Astrocyte (in vitro differentiated cells and primary cell): ENCODE measurements at regions not wholly inside any gene's neighbourhood (a gene's known extent, or its start where the extent isn't known, plus 50 kb on each side); places are given as distances from the start of the nearest gene placed in this dataset.

Source experiments
- DNase-seq: peaks from one replicate; pipeline ENCODE4 v3.0.0-alpha.2; 2010; ENCODE audit warnings: low read depth
- FAIRE-seq: peaks from 2 replicates; lab custom pipeline; 2011; peaks lifted over from hg19 to GRCh38; lab: Jason Lieb, UNC
- H2AFZ ChIP-seq: 2 replicates; pipeline ENCODE4 v1.6.0; 2012; ENCODE audit warnings: low read depth, low read length, inconsistent platforms
- H3K27ac ChIP-seq: 2 replicates; pipeline ENCODE4 v1.5.1; 2011; ENCODE audit warnings: low read depth, low read length, inconsistent platforms
- H3K27me3 ChIP-seq: 2 replicates; pipeline ENCODE4 v1.6.0; 2011; ENCODE audit warnings: low read length, inconsistent platforms; ENCODE audit not compliant: insufficient read depth
- H3K36me3 ChIP-seq: 2 replicates; pipeline ENCODE4 v1.5.1; 2011; ENCODE audit warnings: low read length, inconsistent platforms; ENCODE audit not compliant: insufficient read depth
- H3K4me1 ChIP-seq: 2 replicates; pipeline ENCODE4 v1.5.1; 2011; ENCODE audit warnings: low read length, inconsistent platforms; ENCODE audit not compliant: insufficient read depth
- H3K4me2 ChIP-seq: 2 replicates; pipeline ENCODE4 v1.6.0; 2012; ENCODE audit warnings: low read length, inconsistent platforms
- H3K4me3 ChIP-seq: 2 replicates; pipeline ENCODE4 v1.5.1; 2011; ENCODE audit warnings: low read depth, mild to moderate bottlenecking, low read length, inconsistent platforms; ENCODE audit not compliant: insufficient read depth
- H3K79me2 ChIP-seq: 2 replicates; pipeline ENCODE4 v1.6.0; 2012; ENCODE audit warnings: mild to moderate bottlenecking, low read length, inconsistent platforms; ENCODE audit not compliant: insufficient read depth
- H3K9ac ChIP-seq: 2 replicates; pipeline ENCODE4 v1.6.0; 2012; ENCODE audit warnings: mild to moderate bottlenecking, low read length, inconsistent platforms
- H3K9me3 ChIP-seq: 2 replicates; pipeline ENCODE4 v1.5.1; 2012; ENCODE audit warnings: low read depth, mild to moderate bottlenecking, low read length, inconsistent platforms; ENCODE audit not compliant: insufficient read depth
- H4K20me1 ChIP-seq: 2 replicates; pipeline ENCODE4 v1.6.0; 2012; ENCODE audit warnings: low read length, inconsistent platforms; ENCODE audit not compliant: insufficient read depth
- H3K27ac Mint-ChIP-seq: one replicate; pipeline ENCODE4 v1.8.0; 2021; ENCODE audit warnings: mild to moderate bottlenecking, mixed read lengths; ENCODE audit not compliant: unreplicated experiment
- H3K27me3 Mint-ChIP-seq: one replicate; pipeline ENCODE4 v1.8.0; 2021; ENCODE audit warnings: low read depth, mixed read lengths; ENCODE audit not compliant: unreplicated experiment
- H3K36me3 Mint-ChIP-seq: one replicate; pipeline ENCODE4 v1.8.0; 2021; ENCODE audit warnings: low read depth, mixed read lengths; ENCODE audit not compliant: unreplicated experiment
- H3K4me1 Mint-ChIP-seq: one replicate; pipeline ENCODE4 v1.8.0; 2021; ENCODE audit warnings: low read depth, mixed read lengths; ENCODE audit not compliant: unreplicated experiment
- H3K4me3 Mint-ChIP-seq: one replicate; pipeline ENCODE4 v1.8.0; 2021; ENCODE audit warnings: mild to moderate bottlenecking, moderate library complexity, mixed read lengths; ENCODE audit not compliant: unreplicated experiment
- H3K9me3 Mint-ChIP-seq: one replicate; pipeline ENCODE4 v1.8.0; 2021; ENCODE audit warnings: mild to moderate bottlenecking, mixed read lengths; ENCODE audit not compliant: unreplicated experiment
- CTCF ChIP-seq: IDR thresholded peaks from 2 replicates; pipeline ENCODE4 v1.5.1; 2011; ENCODE audit warnings: low read depth, mild to moderate bottlenecking, inconsistent platforms, low read length, moderate library complexity; ENCODE audit not compliant: insufficient read depth
- EZH2 ChIP-seq: IDR thresholded peaks from 2 replicates; pipeline ENCODE4 v1.6.1; 2012; ENCODE audit warnings: mild to moderate bottlenecking, low read length, inconsistent platforms; ENCODE audit not compliant: insufficient read depth

GRCh38 chr18:14924226-14924625 is 176.3 kb downstream of the ANKRD30B start:
- TF ChIP-seq CTCF = no peak
- H3K4me3 ChIP-seq = no peak overlapping the region
- H3K79me2 ChIP-seq = no peaks in the 10 kb centered on the region
- H4K20me1 ChIP-seq = no peaks in the 10 kb centered on the region
- no peaks in the 10 kb centered on the region for H3K36me3 ChIP-seq
- no peaks in the 10 kb centered on the region for H3K4me1 ChIP-seq
- Mint-ChIP-seq H3K4me3 (no peak overlapping the region), H3K27me3 (peaks cover 3% of the 10 kb centered on the region), H3K27ac (no peak overlapping the region), H3K9me3 (peaks cover 7% of the 10 kb centered on the region), H3K36me3 (no peaks in the 10 kb centered on the region), H3K4me1 (no peaks in the 10 kb centered on the region)
- H2AFZ ChIP-seq = no peak overlapping the region
- no peak overlapping the region for H3K27ac ChIP-seq
- no peaks in the 10 kb centered on the region for H3K27me3 ChIP-seq
- H3K4me2 ChIP-seq = no peak overlapping the region
- no peak for DNase-seq
- H3K9ac ChIP-seq = no peak overlapping the region
- H3K9me3 ChIP-seq = peaks cover 17% of the 10 kb centered on the region
- no peak for FAIRE-seq

DNA sequence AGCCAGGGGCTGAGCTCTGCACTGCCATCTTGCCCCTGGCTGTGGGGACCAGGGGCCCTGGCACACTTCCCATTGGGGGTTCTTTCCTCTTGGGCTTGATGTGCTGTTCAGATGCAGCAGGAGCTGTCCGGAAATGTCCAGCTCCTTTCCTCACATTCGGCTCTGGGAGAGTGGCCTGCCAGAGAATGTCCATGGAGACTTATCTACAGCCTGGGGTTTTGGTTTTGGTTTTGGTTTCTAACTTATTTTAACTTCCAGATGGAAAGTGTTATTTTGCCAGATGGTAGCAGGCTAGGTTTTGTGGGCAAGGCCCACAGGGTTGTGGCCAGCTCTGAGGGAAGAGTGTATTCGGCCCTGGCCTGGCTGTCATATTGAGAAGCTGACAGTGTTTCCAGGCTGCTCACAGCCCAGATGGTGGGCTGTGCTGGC is 177.3 kb downstream of the ANKRD30B start:
- Histone ChIP-seq H3K27me3 (no peaks in the 10 kb centered on the region), H3K9ac (no peak overlapping the region), H3K9me3 (peaks cover 17% of the 10 kb centered on the region), H3K79me2 (no peaks in the 10 kb centered on the region), H3K4me3 (no peak overlapping the region), H4K20me1 (no peaks in the 10 kb centered on the region), H3K4me2 (no peak overlapping the region), H3K4me1 (no peaks in the 10 kb centered on the region), H2AFZ (no peak overlapping the region), H3K27ac (no peak overlapping the region), H3K36me3 (no peaks in the 10 kb centered on the region)
- TF ChIP-seq CTCF = no peak
- no peak for TF ChIP-seq EZH2
- Mint-ChIP-seq H3K27me3 (peaks cover 3% of the 10 kb centered on the region), H3K36me3 (no peaks in the 10 kb centered on the region), H3K27ac (no peak overlapping the region), H3K4me1 (no peaks in the 10 kb centered on the region), H3K9me3 (peaks cover 9% of the 10 kb centered on the region), H3K4me3 (no peak overlapping the region)
- DNase-seq (no peak), FAIRE-seq (no peak)

GRCh38 chr18:14927701-14928100 is 179.7 kb downstream of the ANKRD30B start:
- Histone ChIP-seq H2AFZ (no peak overlapping the region), H4K20me1 (no peaks in the 10 kb centered on the region), H3K79me2 (no peaks in the 10 kb centered on the region), H3K27ac (no peak overlapping the region), H3K9ac (no peak overlapping the region), H3K9me3 (peaks cover 14% of the 10 kb centered on the region), H3K27me3 (no peaks in the 10 kb centered on the region), H3K4me3 (no peak overlapping the region), H3K4me1 (no peaks in the 10 kb centered on the region), H3K4me2 (no peak overlapping the region), H3K36me3 (no peaks in the 10 kb centered on the region)
- peaks cover 7% of the 10 kb centered on the region for H3K9me3 Mint-ChIP-seq
- peaks cover 3% of the 10 kb centered on the region for H3K27me3 Mint-ChIP-seq
- no peak overlapping the region for H3K4me3 Mint-ChIP-seq
- FAIRE-seq (no peak), DNase-seq (no peak)
- no peak overlapping the region for H3K27ac Mint-ChIP-seq
- H3K36me3 Mint-ChIP-seq = no peaks in the 10 kb centered on the region
- TF ChIP-seq EZH2 = no peak
- TF ChIP-seq CTCF = no peak
- H3K4me1 Mint-ChIP-seq = no peaks in the 10 kb centered on the region
